ENCODE measurements at regions not wholly inside any gene's neighbourhood (a gene's known extent, or its start where the extent isn't known, plus 50 kb on each side); places are given as distances from the start of the nearest gene placed in this dataset.
A peak's percentile ranks its signal among the peaks of the same experiment; 100 is the strongest.

GRCh38 chr12:43022838-43023237 lies 433.3 kb upstream of the PRICKLE1 start:
- Histone ChIP-seq H3K4me1 (ENCODE audit: control insufficient read depth, insufficient read depth, low read depth, low read length) (no peaks in the 10 kb centered on the region), H3K18ac (ENCODE audit: low read depth in 1 of 2, low read length in 2 of 2) (no peak overlapping the region), H2BK120ac (ENCODE audit: low read depth, low read length) (no peak overlapping the region), H2BK5ac (ENCODE audit: low read depth, low read length, poor library complexity, severe bottlenecking) (no peak overlapping the region), H2BK15ac (ENCODE audit: low read depth, poor library complexity, severe bottlenecking) (no peak overlapping the region), H4K91ac (ENCODE audit: low read length) (no peak overlapping the region), H2BK12ac (ENCODE audit: low read length in 2 of 2) (no peak overlapping the region), H2AFZ (ENCODE audit: low read depth, low read length) (no peak overlapping the region), H3K36me3 (ENCODE audit: control insufficient read depth in 1 of 2, insufficient read depth in 2 of 2, low read depth in 1 of 2, low read length in 2 of 2) (no peaks in the 10 kb centered on the region), H3K4me3 (ENCODE audit: insufficient read depth in 1 of 2, low read depth in 1 of 2, low read length in 2 of 2) (no peak overlapping the region), H2AK5ac (ENCODE audit: low read length, severe bottlenecking) (no peak overlapping the region), H3K4ac (ENCODE audit: low read depth in 1 of 2, low read length in 2 of 2) (no peak overlapping the region), H3K9me3 (ENCODE audit: control insufficient read depth, low read length) (no peaks in the 10 kb centered on the region), H3K27me3 (ENCODE audit: control insufficient read depth in 1 of 2, insufficient read depth in 1 of 2, low read length in 2 of 2) (no peaks in the 10 kb centered on the region), H3K4me2 (ENCODE audit: low read length, poor library complexity, severe bottlenecking) (no peak overlapping the region), H3K14ac (ENCODE audit: low read length in 2 of 2) (no peak overlapping the region), H3K9ac (ENCODE audit: low read length) (no peak overlapping the region), H3K79me1 (replicated peaks; ENCODE audit: low read length, poor library complexity, severe bottlenecking) (no peaks in the 10 kb centered on the region), H3K27ac (ENCODE audit: low read length, poor library complexity, severe bottlenecking) (no peak overlapping the region), H4K8ac (ENCODE audit: low read length) (no peak overlapping the region), H3K23ac (ENCODE audit: low read length in 2 of 2) (no peak overlapping the region)
- no peak for DNase-seq
- WGBS = no CpG with 5 or more reads among the region's 1 CpG

GRCh38 chr12:43015090-43015737 lies 425.7 kb upstream of the PRICKLE1 start:
- Histone ChIP-seq H3K18ac (ENCODE audit: low read depth in 1 of 2, low read length in 2 of 2) (no peak overlapping the region), H3K4me1 (ENCODE audit: control insufficient read depth, insufficient read depth, low read depth, low read length) (peaks cover 4% of the 10 kb centered on the region), H2BK120ac (ENCODE audit: low read depth, low read length) (no peak overlapping the region), H3K23ac (ENCODE audit: low read length in 2 of 2) (no peak overlapping the region), H3K9ac (ENCODE audit: low read length) (no peak overlapping the region), H3K27me3 (ENCODE audit: control insufficient read depth in 1 of 2, insufficient read depth in 1 of 2, low read length in 2 of 2) (no peaks in the 10 kb centered on the region), H2BK5ac (ENCODE audit: low read depth, low read length, poor library complexity, severe bottlenecking) (no peak overlapping the region), H2BK15ac (ENCODE audit: low read depth, poor library complexity, severe bottlenecking) (no peak overlapping the region), H3K4me3 (ENCODE audit: insufficient read depth in 1 of 2, low read depth in 1 of 2, low read length in 2 of 2) (no peak overlapping the region), H3K36me3 (ENCODE audit: control insufficient read depth in 1 of 2, insufficient read depth in 2 of 2, low read depth in 1 of 2, low read length in 2 of 2) (peaks cover 0 to 4% of the 10 kb centered on the region in 2 experiments), H3K27ac (ENCODE audit: low read length, poor library complexity, severe bottlenecking) (no peak overlapping the region), H3K4ac (ENCODE audit: low read depth in 1 of 2, low read length in 2 of 2) (no peak overlapping the region), H3K14ac (ENCODE audit: low read length in 2 of 2) (no peak overlapping the region), H2AK5ac (ENCODE audit: low read length, severe bottlenecking) (no peak overlapping the region), H2BK12ac (ENCODE audit: low read length in 2 of 2) (no peak overlapping the region), H4K91ac (ENCODE audit: low read length) (no peak overlapping the region), H3K9me3 (ENCODE audit: control insufficient read depth, low read length) (no peaks in the 10 kb centered on the region), H3K4me2 (ENCODE audit: low read length, poor library complexity, severe bottlenecking) (no peak overlapping the region), H4K8ac (ENCODE audit: low read length) (no peak overlapping the region), H2AFZ (ENCODE audit: low read depth, low read length) (no peak overlapping the region), H3K79me1 (replicated peaks; ENCODE audit: low read length, poor library complexity, severe bottlenecking) (no peaks in the 10 kb centered on the region)
- DNase-seq = no peak
- WGBS = 88% methylated on average over 4 of the region's 4 CpGs

GRCh38 chr12:43011383-43011926 lies 421.9 kb upstream of the PRICKLE1 start:
- H4K8ac ChIP-seq (ENCODE audit: low read length) = no peak overlapping the region
- peaks cover 4% of the 10 kb centered on the region for H3K4me1 ChIP-seq (ENCODE audit: control insufficient read depth, insufficient read depth, low read depth, low read length)
- H3K9me3 ChIP-seq (ENCODE audit: control insufficient read depth, low read length) = no peaks in the 10 kb centered on the region
- H3K36me3 ChIP-seq (ENCODE audit: control insufficient read depth in 1 of 2, insufficient read depth in 2 of 2, low read depth in 1 of 2, low read length in 2 of 2) = peaks cover 0 to 4% of the 10 kb centered on the region in 2 experiments
- DNase-seq = no peak
- H2AK5ac ChIP-seq (ENCODE audit: low read length, severe bottlenecking) = peak overlapping the region; percentile 40
- H3K79me1 ChIP-seq (replicated peaks; ENCODE audit: low read length, poor library complexity, severe bottlenecking) = no peaks in the 10 kb centered on the region
- 50% methylated on average over 2 of the region's 2 CpGs for WGBS
- H3K18ac ChIP-seq (ENCODE audit: low read depth in 1 of 2, low read length in 2 of 2) = no peak overlapping the region
- no peak overlapping the region for H3K14ac ChIP-seq (ENCODE audit: low read length in 2 of 2)
- no peak overlapping the region for H3K4ac ChIP-seq (ENCODE audit: low read depth in 1 of 2, low read length in 2 of 2)
- no peak overlapping the region for H4K91ac ChIP-seq (ENCODE audit: low read length)
- no peak overlapping the region for H2AFZ ChIP-seq (ENCODE audit: low read depth, low read length)
- H3K4me3 ChIP-seq (ENCODE audit: insufficient read depth in 1 of 2, low read depth in 1 of 2, low read length in 2 of 2) = no peak overlapping the region
- H3K4me2 ChIP-seq (ENCODE audit: low read length, poor library complexity, severe bottlenecking) = no peak overlapping the region
- H3K27me3 ChIP-seq (ENCODE audit: control insufficient read depth in 1 of 2, insufficient read depth in 1 of 2, low read length in 2 of 2) = no peaks in the 10 kb centered on the region
- no peak overlapping the region for H3K9ac ChIP-seq (ENCODE audit: low read length)
- H3K27ac ChIP-seq (ENCODE audit: low read length, poor library complexity, severe bottlenecking) = no peak overlapping the region
- H2BK15ac ChIP-seq (ENCODE audit: low read depth, poor library complexity, severe bottlenecking) = no peak overlapping the region
- no peak overlapping the region for H2BK120ac ChIP-seq (ENCODE audit: low read depth, low read length)
- H3K23ac ChIP-seq (ENCODE audit: low read length in 2 of 2) = no peak overlapping the region
- H2BK12ac ChIP-seq (ENCODE audit: low read length in 2 of 2) = no peak overlapping the region
- H2BK5ac ChIP-seq (ENCODE audit: low read depth, low read length, poor library complexity, severe bottlenecking) = no peak overlapping the region

GRCh38 chr12:43009846-43010240 lies 420.3 kb upstream of the PRICKLE1 start:
- no peak overlapping the region for H2BK120ac ChIP-seq (ENCODE audit: low read depth, low read length)
- H3K18ac ChIP-seq (ENCODE audit: low read depth in 1 of 2, low read length in 2 of 2) = no peak overlapping the region

More at GRCh38 chr12:43009846-43010240, 420.3 kb upstream of the PRICKLE1 start:
- H3K79me1 ChIP-seq (replicated peaks; ENCODE audit: low read length, poor library complexity, severe bottlenecking) = no peaks in the 10 kb centered on the region
- no peak overlapping the region for H3K23ac ChIP-seq (ENCODE audit: low read length in 2 of 2)
- H2BK15ac ChIP-seq (ENCODE audit: low read depth, poor library complexity, severe bottlenecking) = no peak overlapping the region
- DNase-seq = no peak
- no peak overlapping the region for H3K9ac ChIP-seq (ENCODE audit: low read length)
- no peak overlapping the region for H2AFZ ChIP-seq (ENCODE audit: low read depth, low read length)
- H2BK12ac ChIP-seq (ENCODE audit: low read length in 2 of 2) = no peak overlapping the region
- no peak overlapping the region for H3K4me2 ChIP-seq (ENCODE audit: low read length, poor library complexity, severe bottlenecking)
- H2AK5ac ChIP-seq (ENCODE audit: low read length, severe bottlenecking) = no peak overlapping the region
- no peak overlapping the region for H4K8ac ChIP-seq (ENCODE audit: low read length)
- H3K36me3 ChIP-seq (ENCODE audit: control insufficient read depth in 1 of 2, insufficient read depth in 2 of 2, low read depth in 1 of 2, low read length in 2 of 2) = no peaks in the 10 kb centered on the region
- H3K4me3 ChIP-seq (ENCODE audit: insufficient read depth in 1 of 2, low read depth in 1 of 2, low read length in 2 of 2) = no peak overlapping the region
- H4K91ac ChIP-seq (ENCODE audit: low read length) = no peak overlapping the region
- no peak overlapping the region for H3K4ac ChIP-seq (ENCODE audit: low read depth in 1 of 2, low read length in 2 of 2)
- peaks cover 2% of the 10 kb centered on the region for H3K4me1 ChIP-seq (ENCODE audit: control insufficient read depth, insufficient read depth, low read depth, low read length)
- H3K27ac ChIP-seq (ENCODE audit: low read length, poor library complexity, severe bottlenecking) = no peak overlapping the region
- no peaks in the 10 kb centered on the region for H3K9me3 ChIP-seq (ENCODE audit: control insufficient read depth, low read length)
- H3K14ac ChIP-seq (ENCODE audit: low read length in 2 of 2) = no peak overlapping the region
- H3K27me3 ChIP-seq (ENCODE audit: control insufficient read depth in 1 of 2, insufficient read depth in 1 of 2, low read length in 2 of 2) = no peaks in the 10 kb centered on the region
- no peak overlapping the region for H2BK5ac ChIP-seq (ENCODE audit: low read depth, low read length, poor library complexity, severe bottlenecking)
